ENCODE measurements at regions not wholly inside any gene's neighbourhood (a gene's known extent, or its start where the extent isn't known, plus 50 kb on each side); places are given as distances from the start of the nearest gene placed in this dataset.

DNA sequence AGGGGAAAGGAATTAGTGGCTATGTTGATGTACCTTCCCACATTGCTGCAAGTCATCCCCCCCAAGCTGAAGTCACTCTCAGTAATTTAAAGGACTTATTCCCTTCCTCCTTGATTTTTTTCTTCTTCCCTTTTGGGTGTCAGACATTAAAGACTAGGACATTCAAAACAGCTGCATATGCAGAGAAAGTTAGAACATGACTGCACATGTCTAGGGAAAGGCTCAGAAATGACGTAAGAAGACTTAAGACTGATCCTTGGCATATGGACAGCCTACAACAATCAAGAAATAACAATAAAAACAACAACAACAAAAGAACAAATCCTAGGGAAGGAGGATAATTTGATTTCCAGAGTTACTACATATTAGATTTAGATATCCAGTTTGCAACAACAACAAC, 997.5 kb downstream of the TLE4 start:
- Histone ChIP-seq H3K4me1 (ENCODE audit: control insufficient read depth, insufficient read depth, low read length) (no peaks in the 10 kb centered on the region), H3K36me3 (ENCODE audit: insufficient read depth, low read length) (no peaks in the 10 kb centered on the region), H3K4me3 (ENCODE audit: low read length) (no peak overlapping the region), H3K9ac (ENCODE audit: low read depth, low read length) (no peak overlapping the region), H3K27me3 (ENCODE audit: control insufficient read depth, insufficient read depth, low read length) (no peaks in the 10 kb centered on the region), H3K9me3 (replicated peaks; ENCODE audit: low read length) (no peaks in the 10 kb centered on the region), H3K4me2 (ENCODE audit: low read length) (no peak overlapping the region)

- peaks cover 25% of the 10 kb centered on the region for H3K4me1 ChIP-seq (ENCODE audit: control insufficient read depth, insufficient read depth, low read length)
- H3K9ac ChIP-seq (ENCODE audit: low read depth, low read length) = no peak overlapping the region
- H3K9me3 ChIP-seq (replicated peaks; ENCODE audit: low read length) = no peaks in the 10 kb centered on the region
- no peaks in the 10 kb centered on the region for H3K36me3 ChIP-seq (ENCODE audit: insufficient read depth, low read length)
- no peak overlapping the region for H3K4me2 ChIP-seq (ENCODE audit: low read length)
- H3K4me3 ChIP-seq (ENCODE audit: low read length) = no peak overlapping the region
- no peaks in the 10 kb centered on the region for H3K27me3 ChIP-seq (ENCODE audit: control insufficient read depth, insufficient read depth, low read length)
Observed at GRCh38 chr9:80561526-80561925, 989.8 kb downstream of the TLE4 start.

GRCh38 chr9:80560976-80561375, 989.2 kb downstream of the TLE4 start:
- H3K4me2 ChIP-seq (ENCODE audit: low read length) = no peak overlapping the region
- no peaks in the 10 kb centered on the region for H3K9me3 ChIP-seq (replicated peaks; ENCODE audit: low read length)
- H3K27me3 ChIP-seq (ENCODE audit: control insufficient read depth, insufficient read depth, low read length) = no peaks in the 10 kb centered on the region
- H3K4me3 ChIP-seq (ENCODE audit: low read length) = no peak overlapping the region
- H3K9ac ChIP-seq (ENCODE audit: low read depth, low read length) = no peak overlapping the region
- peaks cover 30% of the 10 kb centered on the region for H3K4me1 ChIP-seq (ENCODE audit: control insufficient read depth, insufficient read depth, low read length)
- no peaks in the 10 kb centered on the region for H3K36me3 ChIP-seq (ENCODE audit: insufficient read depth, low read length)

DNA sequence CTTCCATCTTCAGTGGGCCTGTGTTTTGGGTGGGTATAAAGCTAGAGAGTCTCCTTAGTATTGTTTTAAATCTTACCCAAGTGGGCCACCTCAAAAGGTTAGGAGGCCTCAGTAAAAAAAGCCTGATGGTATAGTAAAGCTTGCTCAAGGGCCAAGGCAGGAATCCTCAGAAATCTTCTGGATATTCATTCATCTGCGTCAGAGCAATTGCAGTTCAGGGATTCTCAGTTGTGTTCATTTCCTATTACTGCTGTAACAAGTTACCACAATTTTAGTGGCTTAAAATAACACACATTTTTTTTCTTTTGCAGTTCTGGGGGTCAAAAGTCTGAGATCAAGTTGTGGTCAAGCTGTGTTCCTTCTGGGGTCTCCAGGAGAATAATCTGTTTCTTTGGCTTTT, 985.5 kb downstream of the TLE4 start:
- peak overlapping the region; percentile 65 for H3K4me2 ChIP-seq (ENCODE audit: low read length)
- H3K4me1 ChIP-seq (ENCODE audit: control insufficient read depth, insufficient read depth, low read length) = peaks cover 45% of the 10 kb centered on the region
- H3K9ac ChIP-seq (ENCODE audit: low read depth, low read length) = no peak overlapping the region
- no peaks in the 10 kb centered on the region for H3K36me3 ChIP-seq (ENCODE audit: insufficient read depth, low read length)
- H3K27me3 ChIP-seq (ENCODE audit: control insufficient read depth, insufficient read depth, low read length) = no peaks in the 10 kb centered on the region
- H3K4me3 ChIP-seq (ENCODE audit: low read length) = no peak overlapping the region
- H3K9me3 ChIP-seq (replicated peaks; ENCODE audit: low read length) = no peaks in the 10 kb centered on the region

DNA sequence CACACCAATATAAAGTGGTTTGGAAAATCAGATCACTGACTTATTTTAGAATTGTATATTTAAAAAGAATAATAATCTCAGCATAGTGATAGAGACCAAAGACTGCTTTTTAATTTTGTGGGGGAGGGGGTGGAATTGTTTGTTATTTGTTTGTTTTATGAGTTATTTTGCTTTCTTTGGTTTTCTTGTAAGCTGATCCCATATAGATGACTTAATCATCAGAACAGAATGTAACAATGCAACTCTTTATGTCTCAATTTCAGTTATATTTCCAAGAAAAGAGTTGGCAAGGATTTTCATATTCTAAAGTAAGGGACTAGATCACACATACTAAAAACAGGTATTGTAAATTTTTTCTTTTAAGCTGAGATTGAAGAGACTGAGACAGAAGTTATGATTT, 984.9 kb downstream of the TLE4 start:
- H3K4me3 ChIP-seq (ENCODE audit: low read length) = no peak overlapping the region
- H3K36me3 ChIP-seq (ENCODE audit: insufficient read depth, low read length) = no peaks in the 10 kb centered on the region
- no peaks in the 10 kb centered on the region for H3K9me3 ChIP-seq (replicated peaks; ENCODE audit: low read length)
- no peak overlapping the region for H3K9ac ChIP-seq (ENCODE audit: low read depth, low read length)
- peaks cover 42% of the 10 kb centered on the region for H3K4me1 ChIP-seq (ENCODE audit: control insufficient read depth, insufficient read depth, low read length)
- no peaks in the 10 kb centered on the region for H3K27me3 ChIP-seq (ENCODE audit: control insufficient read depth, insufficient read depth, low read length)
- peak overlapping the region; percentile 65 for H3K4me2 ChIP-seq (ENCODE audit: low read length)

GRCh38 chr9:80555782-80556325, 984.1 kb downstream of the TLE4 start:
- Histone ChIP-seq H3K4me2 (ENCODE audit: low read length) (peak overlapping the region; percentile 21), H3K4me1 (ENCODE audit: control insufficient read depth, insufficient read depth, low read length) (peaks cover 35% of the 10 kb centered on the region), H3K4me3 (ENCODE audit: low read length) (no peak overlapping the region), H3K9me3 (replicated peaks; ENCODE audit: low read length) (no peaks in the 10 kb centered on the region), H3K9ac (ENCODE audit: low read depth, low read length) (no peak overlapping the region), H3K36me3 (ENCODE audit: insufficient read depth, low read length) (no peaks in the 10 kb centered on the region), H3K27me3 (ENCODE audit: control insufficient read depth, insufficient read depth, low read length) (no peaks in the 10 kb centered on the region)

DNA sequence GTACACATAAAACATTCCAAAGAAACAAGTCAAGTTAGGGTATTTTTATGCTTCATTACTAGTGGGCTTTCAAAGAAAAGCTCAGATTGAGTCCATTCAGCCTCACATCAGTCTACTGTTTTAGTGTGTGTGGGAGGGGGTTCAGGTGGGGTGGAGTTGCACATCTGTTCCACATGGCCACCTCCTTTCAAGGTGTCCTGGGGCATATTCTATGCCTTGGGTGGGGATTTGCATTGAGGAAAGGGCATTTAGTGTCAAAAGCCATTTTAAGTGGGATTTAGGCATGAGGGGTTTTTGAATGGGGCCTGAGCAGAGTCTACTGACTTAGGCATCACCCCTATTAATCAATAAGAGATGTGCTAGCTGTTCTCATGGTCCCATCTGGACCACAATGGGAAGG, 983.1 kb downstream of the TLE4 start:
- Histone ChIP-seq H3K27me3 (ENCODE audit: control insufficient read depth, insufficient read depth, low read length) (no peaks in the 10 kb centered on the region), H3K4me2 (ENCODE audit: low read length) (no peak overlapping the region), H3K9me3 (replicated peaks; ENCODE audit: low read length) (no peaks in the 10 kb centered on the region), H3K4me3 (ENCODE audit: low read length) (no peak overlapping the region), H3K36me3 (ENCODE audit: insufficient read depth, low read length) (no peaks in the 10 kb centered on the region), H3K9ac (ENCODE audit: low read depth, low read length) (no peak overlapping the region), H3K4me1 (ENCODE audit: control insufficient read depth, insufficient read depth, low read length) (peaks cover 34% of the 10 kb centered on the region)

DNA sequence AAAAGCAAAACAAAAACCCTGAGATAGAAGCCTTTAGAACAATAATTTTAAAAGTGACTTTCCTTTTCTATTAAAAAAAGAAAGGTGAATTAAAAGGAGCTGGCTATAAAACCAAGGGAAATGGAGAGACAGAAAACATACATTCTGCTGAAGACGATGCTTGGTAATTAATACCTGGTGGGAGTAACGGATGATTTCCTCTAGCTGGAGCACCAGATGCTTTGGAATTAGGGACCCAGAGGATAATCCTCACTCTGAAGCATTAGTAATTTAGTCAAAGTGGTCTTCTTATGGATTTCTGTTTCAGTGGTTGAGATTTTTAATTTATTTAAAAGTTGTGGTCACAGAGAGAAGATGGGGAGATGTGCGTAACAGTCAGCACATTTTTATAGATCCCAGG, 982.5 kb downstream of the TLE4 start:
- no peaks in the 10 kb centered on the region for H3K36me3 ChIP-seq (ENCODE audit: insufficient read depth, low read length)
- no peaks in the 10 kb centered on the region for H3K9me3 ChIP-seq (replicated peaks; ENCODE audit: low read length)
- H3K4me2 ChIP-seq (ENCODE audit: low read length) = no peak overlapping the region
- H3K4me1 ChIP-seq (ENCODE audit: control insufficient read depth, insufficient read depth, low read length) = peaks cover 34% of the 10 kb centered on the region
- H3K9ac ChIP-seq (ENCODE audit: low read depth, low read length) = no peak overlapping the region
- no peak overlapping the region for H3K4me3 ChIP-seq (ENCODE audit: low read length)
- no peaks in the 10 kb centered on the region for H3K27me3 ChIP-seq (ENCODE audit: control insufficient read depth, insufficient read depth, low read length)

GRCh38 chr9:80552931-80553330, 981.2 kb downstream of the TLE4 start:
- Histone ChIP-seq H3K9me3 (replicated peaks; ENCODE audit: low read length) (no peaks in the 10 kb centered on the region), H3K27me3 (ENCODE audit: control insufficient read depth, insufficient read depth, low read length) (no peaks in the 10 kb centered on the region), H3K4me3 (ENCODE audit: low read length) (no peak overlapping the region), H3K36me3 (ENCODE audit: insufficient read depth, low read length) (no peaks in the 10 kb centered on the region), H3K4me1 (ENCODE audit: control insufficient read depth, insufficient read depth, low read length) (peaks cover 33% of the 10 kb centered on the region), H3K9ac (ENCODE audit: low read depth, low read length) (no peak overlapping the region), H3K4me2 (ENCODE audit: low read length) (no peak overlapping the region)

DNA sequence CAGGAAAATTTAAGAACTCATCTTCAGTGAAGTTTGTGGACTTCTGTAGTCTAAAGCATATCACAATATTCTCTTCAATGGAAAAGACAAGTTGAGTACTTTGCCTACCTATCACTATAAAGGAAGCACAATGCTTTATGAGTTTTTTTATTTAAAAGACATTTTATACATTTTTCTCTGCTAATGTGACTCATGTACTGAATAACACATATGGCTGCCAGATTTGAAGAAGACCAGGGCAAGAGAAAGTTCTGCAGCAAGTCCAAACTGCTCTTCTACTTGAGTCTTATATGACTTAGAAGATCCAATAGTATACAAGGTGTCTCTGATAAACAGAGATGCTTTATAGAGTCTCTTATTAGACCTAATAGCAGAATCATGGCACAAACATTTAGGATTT, 978.4 kb downstream of the TLE4 start:
- H3K4me2 ChIP-seq (ENCODE audit: low read length) = no peak overlapping the region
- no peak overlapping the region for H3K4me3 ChIP-seq (ENCODE audit: low read length)
- no peaks in the 10 kb centered on the region for H3K9me3 ChIP-seq (replicated peaks; ENCODE audit: low read length)
- no peaks in the 10 kb centered on the region for H3K36me3 ChIP-seq (ENCODE audit: insufficient read depth, low read length)
- no peak overlapping the region for H3K9ac ChIP-seq (ENCODE audit: low read depth, low read length)
- H3K27me3 ChIP-seq (ENCODE audit: control insufficient read depth, insufficient read depth, low read length) = no peaks in the 10 kb centered on the region
- peaks cover 8% of the 10 kb centered on the region for H3K4me1 ChIP-seq (ENCODE audit: control insufficient read depth, insufficient read depth, low read length)

- Histone ChIP-seq H3K4me2 (ENCODE audit: low read length) (no peak overlapping the region), H3K36me3 (ENCODE audit: insufficient read depth, low read length) (no peaks in the 10 kb centered on the region), H3K27me3 (ENCODE audit: control insufficient read depth, insufficient read depth, low read length) (no peaks in the 10 kb centered on the region), H3K4me3 (ENCODE audit: low read length) (no peak overlapping the region), H3K4me1 (ENCODE audit: control insufficient read depth, insufficient read depth, low read length) (no peaks in the 10 kb centered on the region), H3K9ac (ENCODE audit: low read depth, low read length) (no peak overlapping the region), H3K9me3 (replicated peaks; ENCODE audit: low read length) (no peaks in the 10 kb centered on the region)
Observed at GRCh38 chr9:80547613-80548012, 975.8 kb downstream of the TLE4 start.

DNA sequence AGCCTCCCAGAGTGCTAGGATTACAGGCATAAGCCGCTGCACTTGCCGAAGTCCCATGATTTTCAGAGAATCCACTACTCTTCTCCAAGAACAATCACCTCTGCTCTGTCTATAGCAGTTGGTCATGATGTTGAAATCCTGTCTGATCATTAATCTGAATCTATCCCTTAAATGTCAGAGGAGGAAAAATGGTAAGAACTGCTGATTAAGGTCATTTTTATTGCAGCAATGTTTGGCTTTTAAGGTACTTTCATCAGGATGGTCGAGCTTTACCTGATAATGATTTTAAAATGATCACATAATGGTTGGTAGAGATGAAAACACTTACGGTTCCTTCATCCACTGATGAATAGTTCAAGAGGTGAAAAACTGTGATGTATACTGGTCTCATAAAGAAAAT, 968.6 kb downstream of the TLE4 start:
- Histone ChIP-seq H3K4me3 (ENCODE audit: low read length) (no peak overlapping the region), H3K4me2 (ENCODE audit: low read length) (no peak overlapping the region), H3K27me3 (ENCODE audit: control insufficient read depth, insufficient read depth, low read length) (no peaks in the 10 kb centered on the region), H3K9ac (ENCODE audit: low read depth, low read length) (no peak overlapping the region), H3K36me3 (ENCODE audit: insufficient read depth, low read length) (no peaks in the 10 kb centered on the region), H3K4me1 (ENCODE audit: control insufficient read depth, insufficient read depth, low read length) (no peaks in the 10 kb centered on the region), H3K9me3 (replicated peaks; ENCODE audit: low read length) (no peaks in the 10 kb centered on the region)
